ENCODE measurements at regions not wholly inside any gene's neighbourhood (a gene's known extent, or its start where the extent isn't known, plus 50 kb on each side); places are given as distances from the start of the nearest gene placed in this dataset.

- no peak for DNase-seq (ENCODE audit: low read depth in 2 of 2)
These were observed 154.7 kb downstream of the KTN1 start for GRCh38 chr14:55734731-55735130.

GRCh38 chr14:55739967-55740648, 160.1 kb downstream of the KTN1 start:
- DNase-seq (ENCODE audit: low read depth in 2 of 2): peak in 1 of 2 donors; percentile 18

- no peak for DNase-seq (ENCODE audit: low read depth in 2 of 2)
These were observed 160.6 kb downstream of the KTN1 start for GRCh38 chr14:55740649-55740989.

- no peak for DNase-seq (ENCODE audit: low read depth in 2 of 2)
These were observed 161.2 kb downstream of the KTN1 start for GRCh38 chr14:55741240-55741639.

GRCh38 chr14:55743551-55743950, 163.5 kb downstream of the KTN1 start:
- DNase-seq (ENCODE audit: low read depth in 2 of 2): no peak

- DNase-seq (ENCODE audit: low read depth in 2 of 2): no peak
These were observed 164.3 kb downstream of the KTN1 start for GRCh38 chr14:55744321-55744720.

- DNase-seq (ENCODE audit: low read depth in 2 of 2): no peak
These were observed 165.9 kb downstream of the KTN1 start for GRCh38 chr14:55745906-55746305.

GRCh38 chr14:55746558-55746957, 166.6 kb downstream of the KTN1 start:
- DNase-seq (ENCODE audit: low read depth in 2 of 2): no peak

- DNase-seq (ENCODE audit: low read depth in 2 of 2): no peak
These were observed 167.2 kb downstream of the KTN1 start for GRCh38 chr14:55747186-55747585.

- DNase-seq (ENCODE audit: low read depth in 2 of 2): no peak
These were observed 169.3 kb downstream of the KTN1 start for GRCh38 chr14:55749201-55749812.

- DNase-seq (ENCODE audit: low read depth in 2 of 2): no peak
These were observed 169.9 kb downstream of the KTN1 start for GRCh38 chr14:55749946-55750345.

- peak; percentile 84 to 88 for DNase-seq (ENCODE audit: low read depth in 2 of 2)
These were observed 172.8 kb downstream of the KTN1 start for GRCh38 chr14:55752580-55753390.

- DNase-seq (ENCODE audit: low read depth in 2 of 2): no peak
These were observed 174.5 kb downstream of the KTN1 start for GRCh38 chr14:55754471-55754870.

GRCh38 chr14:55754871-55755270, 174.9 kb downstream of the KTN1 start:
- no peak for DNase-seq (ENCODE audit: low read depth in 2 of 2)

GRCh38 chr14:55756078-55756477, 176.1 kb downstream of the KTN1 start:
- no peak for DNase-seq (ENCODE audit: low read depth in 2 of 2)

GRCh38 chr14:55756557-55756956, 176.6 kb downstream of the KTN1 start:
- DNase-seq (ENCODE audit: low read depth in 2 of 2): no peak

GRCh38 chr14:55758796-55759195, 178.8 kb downstream of the KTN1 start:
- DNase-seq (ENCODE audit: low read depth in 2 of 2): no peak

GRCh38 chr14:55760789-55761566, 181.0 kb downstream of the KTN1 start:
- DNase-seq (ENCODE audit: low read depth in 2 of 2): peak in 1 of 2 donors; percentile 32

- DNase-seq (ENCODE audit: low read depth in 2 of 2): no peak
These were observed 181.6 kb downstream of the KTN1 start for GRCh38 chr14:55761651-55762050.

GRCh38 chr14:55762595-55763232, 182.7 kb downstream of the KTN1 start:
- DNase-seq (ENCODE audit: low read depth in 2 of 2): no peak

- DNase-seq (ENCODE audit: low read depth in 2 of 2): no peak
These were observed 184.8 kb downstream of the KTN1 start for GRCh38 chr14:55764784-55765183.

Data from lung microvascular endothelial cell (primary cell).